GM12878 (cell line): ENCODE measurements at regions not wholly inside any gene's neighbourhood (a gene's known extent, or its start where the extent isn't known, plus 50 kb on each side); places are given as distances from the start of the nearest gene placed in this dataset.
A peak's percentile ranks its signal among the peaks of the same experiment; 100 is the strongest.

ENCODE experiments used
- BHLHE40 ChIP-seq, 2 experiments: fragments of 450-650 bp in 1 of 2; IDR thresholded peaks; 2 replicates each; pipeline ENCODE4 v1.6.1; 2011 to 2017; ENCODE audit warnings: low read depth in 2 of 2, borderline replicate concordance in 1 of 2, improper control_type of control experiment in 1 of 2, low read length in 1 of 2, mild to moderate bottlenecking in 1 of 2
- BMI1 ChIP-seq: fragments of 450-650 bp; IDR thresholded peaks from 2 replicates; pipeline ENCODE4 v1.6.1; 2016; ENCODE audit warnings: mild to moderate bottlenecking, moderate library complexity, borderline replicate concordance
- CBX3 ChIP-seq: fragments of 200-600 bp; sonication (generic); IDR thresholded peaks from 2 replicates; pipeline ENCODE4 v1.6.1; 2016; ENCODE audit warnings: low read depth, borderline replicate concordance
- CBX5 ChIP-seq: sonication (generic); IDR thresholded peaks from 2 replicates; pipeline ENCODE4 v1.6.1; 2016; ENCODE audit warnings: low read depth, moderate library complexity, mild to moderate bottlenecking, inconsistent platforms
- E4F1 ChIP-seq: fragments of 450-650 bp; IDR thresholded peaks from 2 replicates; pipeline ENCODE4 v1.6.1; 2018; ENCODE audit warnings: borderline replicate concordance, mild to moderate bottlenecking; ENCODE audit not compliant: partially characterized antibody
- EGR1 ChIP-seq, 2 experiments: IDR thresholded peaks; 1 replicate in 1 of 2; 2 replicates in 1 of 2; pipeline ENCODE4 v1.6.1; 2011 to 2012; ENCODE audit warnings: low read depth in 2 of 2, low read length in 2 of 2, borderline replicate concordance in 1 of 2, mild to moderate bottlenecking in 1 of 2, moderate library complexity in 1 of 2
- GATAD2B ChIP-seq: fragments of 450-650 bp; conservative IDR thresholded peaks from 2 replicates; pipeline ENCODE4 v1.6.1; 2017; ENCODE audit warnings: low read depth, mild to moderate bottlenecking, moderate library complexity
- IKZF1 ChIP-seq: fragments of 450-650 bp; conservative IDR thresholded peaks from 2 replicates; pipeline ENCODE4 v1.6.1; 2017; ENCODE audit warnings: antibody characterized with exemption, mild to moderate bottlenecking
- IKZF2 ChIP-seq, 2 experiments: fragments of 450-650 bp; IDR thresholded peaks; 2 replicates each; pipeline ENCODE4 v1.6.1; 2017; ENCODE audit warnings: mild to moderate bottlenecking in 2 of 2, moderate library complexity in 2 of 2
- JUND ChIP-seq: IDR thresholded peaks from 2 replicates; pipeline ENCODE4 v1.6.1; 2012; ENCODE audit warnings: low read depth, mild to moderate bottlenecking, low read length, improper control_type of control experiment, moderate library complexity
- NFXL1 ChIP-seq: fragments of 450-650 bp; IDR thresholded peaks from 2 replicates; pipeline ENCODE4 v1.6.1; 2017; ENCODE audit warnings: antibody characterized with exemption, mild to moderate bottlenecking, borderline replicate concordance
- NFYB ChIP-seq: IDR thresholded peaks from 2 replicates; pipeline ENCODE4 v1.6.1; 2011; ENCODE audit warnings: low read depth, mild to moderate bottlenecking, low read length, improper control_type of control experiment, moderate library complexity; ENCODE audit not compliant: insufficient read depth
- NR2C1 ChIP-seq: fragments of 450-650 bp; IDR thresholded peaks from 2 replicates; pipeline ENCODE4 v1.6.1; 2017; ENCODE audit warnings: antibody characterized with exemption, mild to moderate bottlenecking, moderate library complexity
- PAX8 ChIP-seq: fragments of 450-650 bp; IDR thresholded peaks from 2 replicates; pipeline ENCODE4 v1.6.1; 2017; ENCODE audit warnings: mild to moderate bottlenecking, moderate library complexity
- PML ChIP-seq: IDR thresholded peaks from 2 replicates; pipeline ENCODE4 v1.6.1; 2012; ENCODE audit warnings: low read length, inconsistent platforms
- PRDM15 ChIP-seq: fragments of 450-650 bp; formaldehyde crosslinking; IDR thresholded peaks from 2 replicates; pipeline ENCODE4 v1.4.0; 2020; ENCODE audit warnings: mild to moderate bottlenecking, moderate library complexity
- REST ChIP-seq: IDR thresholded peaks from 2 replicates; pipeline ENCODE4 v1.6.1; 2012; ENCODE audit warnings: mild to moderate bottlenecking, low read depth, low read length
- SIX5 ChIP-seq: IDR thresholded peaks from 2 replicates; pipeline ENCODE4 v1.6.1; 2011; ENCODE audit warnings: mild to moderate bottlenecking, low read depth, low read length, moderate library complexity; ENCODE audit not compliant: severe bottlenecking
- SMAD1 ChIP-seq: fragments of 450-650 bp; IDR thresholded peaks from 2 replicates; pipeline ENCODE4 v1.6.1; 2018; ENCODE audit warnings: mild to moderate bottlenecking, low read depth; ENCODE audit not compliant: partially characterized antibody
- SMC3 ChIP-seq: IDR thresholded peaks from 2 replicates; pipeline ENCODE4 v1.6.1; 2011; ENCODE audit warnings: low read length, improper control_type of control experiment, borderline replicate concordance
- WRNIP1 ChIP-seq: IDR thresholded peaks from 2 replicates; pipeline ENCODE4 v1.6.1; 2011; ENCODE audit warnings: low read depth, low read length, improper control_type of control experiment, borderline replicate concordance

- TF ChIP-seq JUND (no peak), BHLHE40 (IDR thresholded peaks at IDR 0.05; ENCODE audit: borderline replicate concordance in 1 of 2, low read depth in 2 of 2, low read length in 1 of 2) (peak in 1 of 2 experiments; percentile 27; a peak in 1 of 4 replicates), NR2C1 (no peak), SMAD1 (no peak), NFYB (no peak), SMC3 (no peak), CBX3 (no peak), SIX5 (no peak), GATAD2B (no peak), CBX5 (no peak), REST (no peak), IKZF1 (0 out of 2 replicates have a peak, but pooled peaks have one; percentile 17), NFXL1 (no peak), PML (no peak), BMI1 (no peak), E4F1 (no peak), IKZF2 (IDR thresholded peaks at IDR 0.05) (no peak), PRDM15 (CRISPR knock-in tag) (no peak), WRNIP1 (no peak), PAX8 (no peak), EGR1 (IDR thresholded peaks at IDR 0.05; ENCODE audit: borderline replicate concordance in 1 of 2, low read depth in 2 of 2, low read length in 2 of 2) (no peak)
Measured at GRCh38 chr4:24472514-24473308, 111.6 kb downstream of the DHX15 start (continued).
